ENCODE measurements at regions not wholly inside any gene's neighbourhood (a gene's known extent, or its start where the extent isn't known, plus 50 kb on each side); places are given as distances from the start of the nearest gene placed in this dataset.

- no peak for DNase-seq
Measured at GRCh38 chr12:30439201-30439600, 256.5 kb downstream of the IPO8 start.

GRCh38 chr12:30438601-30439041 is 257.0 kb downstream of the IPO8 start:
- DNase-seq = no peak

GRCh38 chr12:30437616-30438015 is 258.1 kb downstream of the IPO8 start:
- DNase-seq = no peak

- DNase-seq = no peak
Measured at GRCh38 chr12:30437044-30437443, 258.6 kb downstream of the IPO8 start.

- DNase-seq = no peak
Measured at GRCh38 chr12:30428098-30428497, 267.6 kb downstream of the IPO8 start.

- DNase-seq = no peak
Measured at GRCh38 chr12:30427555-30427954, 268.1 kb downstream of the IPO8 start.

- DNase-seq = no peak
Measured at GRCh38 chr12:30425445-30425844, 270.2 kb downstream of the IPO8 start.

GRCh38 chr12:30423330-30423729 is 272.3 kb downstream of the IPO8 start:
- DNase-seq = no peak

- no peak for DNase-seq
Measured at GRCh38 chr12:30422844-30423243, 272.8 kb downstream of the IPO8 start.

GRCh38 chr12:30420561-30420960 is 275.1 kb downstream of the IPO8 start:
- DNase-seq = peak in 1 of 51 donors; percentile 14

- DNase-seq = peak in 3 of 51 donors; percentile 7 to 52 (median 31)
Measured at GRCh38 chr12:30417697-30418231, 277.9 kb downstream of the IPO8 start.

GRCh38 chr12:30416631-30417030 is 279.0 kb downstream of the IPO8 start:
- no peak for DNase-seq

- no peak for DNase-seq
Measured at GRCh38 chr12:30415777-30416176, 279.9 kb downstream of the IPO8 start.

GRCh38 chr12:30414507-30414906 is 281.2 kb downstream of the IPO8 start:
- DNase-seq = no peak

- no peak for DNase-seq
Measured at GRCh38 chr12:30400349-30400748, 295.3 kb downstream of the IPO8 start.

GRCh38 chr12:30399859-30400258 is 295.8 kb downstream of the IPO8 start:
- no peak for DNase-seq

GRCh38 chr12:30396576-30396975 is 299.1 kb downstream of the IPO8 start:
- DNase-seq = no peak

GRCh38 chr12:30395190-30395589 is 300.5 kb downstream of the IPO8 start:
- no peak for DNase-seq

GRCh38 chr12:30391766-30392366 is 303.8 kb downstream of the IPO8 start:
- no peak for DNase-seq

GRCh38 chr12:30385706-30386105 is 310.0 kb downstream of the IPO8 start:
- no peak for DNase-seq

GRCh38 chr12:30384976-30385375 is 310.7 kb downstream of the IPO8 start:
- no peak for DNase-seq

GRCh38 chr12:30378307-30378706 is 317.4 kb downstream of the IPO8 start:
- no peak for DNase-seq

- DNase-seq = no peak
Measured at GRCh38 chr12:30364822-30365221, 330.8 kb downstream of the IPO8 start.

GRCh38 chr12:30361145-30361544 is 334.5 kb downstream of the IPO8 start:
- no peak for DNase-seq
